AG09309 (cell line): ENCODE measurements at regions not wholly inside any gene's neighbourhood (a gene's known extent, or its start where the extent isn't known, plus 50 kb on each side); places are given as distances from the start of the nearest gene placed in this dataset.

ENCODE experiments used
- DNase-seq: peaks from one replicate; pipeline ENCODE4 v3.0.0-alpha.2; 2010; ENCODE audit warnings: low read depth
- H3K4me3 ChIP-seq: 2 replicates; pipeline ENCODE4 v1.5.1; 2011; ENCODE audit warnings: mild to moderate bottlenecking, low read depth, low read length, moderate library complexity; ENCODE audit not compliant: control insufficient read depth
- TF ChIP-seq, protein P1 (sequence below): IDR thresholded peaks from 2 replicates; pipeline ENCODE4 v1.5.1; 2011; ENCODE audit warnings: mild to moderate bottlenecking, low read depth, low read length, inconsistent platforms; ENCODE audit not compliant: insufficient read depth, control insufficient read depth; ENCODE audit errors: missing control alignments

DNA sequence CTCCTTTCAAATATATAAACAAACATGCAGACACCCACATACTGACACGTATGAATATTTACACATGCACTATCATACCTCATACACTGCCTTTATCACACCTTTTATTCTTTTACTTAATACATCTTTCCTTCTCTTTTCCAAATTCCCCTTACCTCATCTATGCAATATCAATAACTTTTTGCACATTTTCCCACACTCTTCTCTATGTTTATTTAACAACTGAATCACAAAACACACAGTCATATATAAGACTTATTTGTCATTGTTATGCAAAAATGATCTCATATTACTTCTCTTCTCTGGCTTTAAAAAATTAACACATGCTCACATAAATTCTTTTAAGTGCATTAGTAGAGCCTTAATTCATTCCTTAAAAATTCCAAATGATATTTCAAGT lies 461.4 kb downstream of the DIPK2A start:
- DNase-seq = no peak
- TF ChIP-seq, protein P1, sequence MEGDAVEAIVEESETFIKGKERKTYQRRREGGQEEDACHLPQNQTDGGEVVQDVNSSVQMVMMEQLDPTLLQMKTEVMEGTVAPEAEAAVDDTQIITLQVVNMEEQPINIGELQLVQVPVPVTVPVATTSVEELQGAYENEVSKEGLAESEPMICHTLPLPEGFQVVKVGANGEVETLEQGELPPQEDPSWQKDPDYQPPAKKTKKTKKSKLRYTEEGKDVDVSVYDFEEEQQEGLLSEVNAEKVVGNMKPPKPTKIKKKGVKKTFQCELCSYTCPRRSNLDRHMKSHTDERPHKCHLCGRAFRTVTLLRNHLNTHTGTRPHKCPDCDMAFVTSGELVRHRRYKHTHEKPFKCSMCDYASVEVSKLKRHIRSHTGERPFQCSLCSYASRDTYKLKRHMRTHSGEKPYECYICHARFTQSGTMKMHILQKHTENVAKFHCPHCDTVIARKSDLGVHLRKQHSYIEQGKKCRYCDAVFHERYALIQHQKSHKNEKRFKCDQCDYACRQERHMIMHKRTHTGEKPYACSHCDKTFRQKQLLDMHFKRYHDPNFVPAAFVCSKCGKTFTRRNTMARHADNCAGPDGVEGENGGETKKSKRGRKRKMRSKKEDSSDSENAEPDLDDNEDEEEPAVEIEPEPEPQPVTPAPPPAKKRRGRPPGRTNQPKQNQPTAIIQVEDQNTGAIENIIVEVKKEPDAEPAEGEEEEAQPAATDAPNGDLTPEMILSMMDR = no peak
- H3K4me3 ChIP-seq = no peak overlapping the region

DNA sequence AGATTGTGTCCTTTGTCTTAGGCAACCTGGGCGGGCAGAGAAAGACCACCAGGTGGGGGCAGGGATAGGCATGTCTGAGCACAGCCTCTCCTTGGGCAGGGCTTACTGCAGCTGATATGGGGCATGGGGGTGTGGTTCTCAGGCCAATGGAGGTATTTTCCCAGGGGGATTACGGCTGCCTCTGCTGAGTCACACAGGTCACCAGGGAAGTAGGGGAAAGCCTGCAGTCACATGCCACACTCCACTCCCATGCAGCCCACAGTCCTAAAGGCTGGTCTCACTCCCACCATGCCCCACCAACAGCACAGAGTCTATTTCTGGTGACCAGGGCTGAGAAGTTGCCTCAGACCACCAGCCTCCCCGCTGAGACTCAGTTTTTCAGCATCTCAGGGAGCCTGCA lies 466.4 kb downstream of the DIPK2A start:
- H3K4me3 ChIP-seq = no peak overlapping the region
- TF ChIP-seq, protein P1 = no peak
- DNase-seq = no peak

DNA sequence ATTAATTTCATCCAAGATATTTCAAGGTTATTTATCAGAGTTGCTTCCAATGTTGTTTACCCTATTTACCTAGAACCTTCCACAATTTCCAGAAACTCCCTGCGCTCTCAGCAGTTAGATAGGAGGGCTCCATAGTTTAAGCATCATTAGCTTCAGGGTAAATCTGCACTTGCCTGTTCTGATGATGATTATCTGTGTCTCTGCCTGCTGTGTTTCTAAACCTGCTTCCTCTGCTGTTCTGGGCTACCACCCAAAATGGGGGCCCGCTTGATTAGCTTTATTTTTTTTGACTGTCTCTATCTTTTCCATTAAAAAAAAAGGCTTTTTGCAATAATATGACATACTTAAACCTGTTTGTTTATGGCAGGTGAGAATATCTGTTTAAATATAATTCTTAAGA lies 472.4 kb downstream of the DIPK2A start:
- H3K4me3 ChIP-seq = no peak overlapping the region
- TF ChIP-seq, protein P1 = no peak
- DNase-seq = no peak

DNA sequence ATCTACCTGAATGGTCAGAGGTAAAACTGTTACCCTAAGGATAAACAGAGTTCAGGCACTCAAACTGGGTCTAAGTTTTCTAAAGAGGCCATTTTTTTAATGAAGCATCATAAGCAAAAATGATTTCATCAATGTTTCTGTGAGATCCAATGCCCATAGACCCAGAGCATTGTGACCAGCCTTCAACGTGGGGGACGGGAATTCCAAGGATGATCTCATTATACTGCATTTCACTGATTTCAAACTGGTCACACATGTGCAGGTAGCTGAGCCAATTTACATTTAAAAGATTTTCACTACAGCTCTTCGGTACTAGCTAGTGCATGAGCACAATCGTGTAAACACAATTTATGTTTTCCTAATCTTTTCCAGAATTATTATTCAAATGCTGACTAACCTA lies 472.9 kb downstream of the DIPK2A start:
- no peak for DNase-seq
- H3K4me3 ChIP-seq = no peak overlapping the region
- TF ChIP-seq, protein P1 = no peak

DNA sequence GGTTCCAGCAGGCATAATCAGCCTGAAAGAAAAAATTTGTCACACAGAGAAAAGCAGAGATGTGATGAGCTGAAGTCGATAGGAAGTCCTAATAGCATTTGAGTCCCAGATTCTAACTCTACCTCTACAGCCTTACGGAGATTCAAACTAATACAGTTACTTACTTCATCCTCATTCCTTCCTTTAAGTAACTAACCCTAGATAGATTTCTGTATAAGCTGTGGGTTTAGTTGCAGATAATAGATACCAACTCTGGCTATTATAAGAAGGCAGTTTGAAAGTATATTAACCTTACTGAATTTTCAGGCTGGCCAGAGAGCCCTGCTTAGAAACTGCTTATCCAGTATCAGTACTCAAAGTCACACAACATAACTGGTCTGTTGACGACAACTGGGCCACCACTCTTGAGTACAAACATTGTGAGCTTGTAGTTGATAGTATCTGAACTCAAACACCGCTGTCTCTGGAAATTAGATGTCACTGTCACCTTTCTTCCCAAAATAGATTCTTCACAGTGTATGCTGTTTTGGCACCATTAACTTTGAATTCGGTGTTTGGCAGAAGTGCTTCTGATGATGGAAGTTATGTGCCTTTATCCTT lies 484.3 kb downstream of the DIPK2A start:
- TF ChIP-seq, protein P1 = no peak
- DNase-seq = no peak
- no peak overlapping the region for H3K4me3 ChIP-seq

DNA sequence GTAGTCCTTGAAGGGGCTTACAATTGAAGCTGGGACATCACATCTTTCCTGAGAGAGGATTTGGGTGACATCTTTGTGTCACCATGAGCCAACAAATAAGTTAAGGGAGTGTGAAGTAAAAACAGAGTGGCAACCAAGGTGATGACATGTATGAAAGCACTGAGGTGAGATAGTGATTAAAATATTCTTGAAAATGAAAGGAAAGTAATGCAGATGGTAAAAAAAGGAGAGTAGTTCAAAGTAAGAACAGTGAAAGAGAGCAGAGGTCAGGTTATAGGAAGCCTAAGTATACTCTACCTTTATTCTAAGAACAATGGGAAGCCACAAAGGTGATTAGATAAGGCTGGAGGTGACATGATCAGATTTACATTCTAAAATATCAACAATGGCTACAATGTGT lies 486.1 kb downstream of the DIPK2A start:
- no peak for DNase-seq
- no peak overlapping the region for H3K4me3 ChIP-seq
- TF ChIP-seq, protein P1 = no peak

DNA sequence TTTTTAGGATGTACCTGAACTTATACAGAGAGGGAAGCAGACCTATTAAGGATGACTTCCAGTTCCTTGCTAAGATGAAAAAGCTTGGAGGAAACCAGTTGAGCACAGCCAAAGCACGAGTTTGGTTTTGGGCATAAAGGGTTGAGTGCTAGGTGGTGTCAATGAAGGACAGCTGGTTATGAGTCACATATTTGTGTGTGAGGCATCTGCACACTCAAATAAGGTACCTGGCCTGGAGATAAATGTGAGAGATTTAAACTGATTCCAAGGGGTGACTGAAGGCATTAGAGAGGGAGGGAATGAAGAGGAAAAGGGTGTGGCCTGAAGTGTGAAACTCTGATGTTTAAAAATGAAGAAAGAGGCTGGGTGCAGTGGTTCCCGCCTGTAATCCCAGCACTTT lies 486.7 kb downstream of the DIPK2A start:
- no peak overlapping the region for H3K4me3 ChIP-seq
- TF ChIP-seq, protein P1 = no peak
- DNase-seq = no peak
